GM23248 (cell line): ENCODE measurements at regions not wholly inside any gene's neighbourhood (a gene's known extent, or its start where the extent isn't known, plus 50 kb on each side); places are given as distances from the start of the nearest gene placed in this dataset.

Source experiments
- EZH2 ChIP-seq: fragments of 200-600 bp; sonication (generic); IDR thresholded peaks from 2 replicates; pipeline ENCODE4 v1.6.1; 2018; ENCODE audit warnings: antibody characterized with exemption, mild to moderate bottlenecking; ENCODE audit not compliant: insufficient read depth, poor library complexity, severe bottlenecking
- EZH2phosphoT487 ChIP-seq: fragments of 200-600 bp; sonication (generic); IDR thresholded peaks from 2 replicates; pipeline ENCODE4 v1.6.1; 2018; ENCODE audit warnings: antibody characterized with exemption, moderate library complexity, mild to moderate bottlenecking, low read depth; ENCODE audit not compliant: insufficient read depth

DNA sequence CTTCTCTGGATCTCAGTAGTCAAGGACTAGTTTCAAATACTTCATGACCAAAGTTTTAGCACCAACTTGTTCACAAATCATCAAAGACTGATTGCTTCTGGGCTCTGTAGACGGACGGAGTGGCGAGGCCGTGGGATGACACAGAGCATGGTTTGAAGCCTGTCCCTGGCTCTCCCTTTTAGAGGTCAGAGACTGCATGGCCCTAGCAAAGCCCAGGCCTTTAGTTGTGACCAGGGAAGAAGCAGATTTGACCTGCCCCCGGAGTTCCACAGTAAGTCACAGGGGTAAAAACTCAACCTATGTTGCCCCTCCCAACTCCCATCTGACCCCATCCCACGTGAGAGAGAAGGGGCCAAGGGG is 90.4 kb downstream of the SYNE3 start:
- TF ChIP-seq EZH2phosphoT487 = no peak
- no peak for TF ChIP-seq EZH2
